ENCODE measurements at regions not wholly inside any gene's neighbourhood (a gene's known extent, or its start where the extent isn't known, plus 50 kb on each side); places are given as distances from the start of the nearest gene placed in this dataset.

- TF ChIP-seq CTCF (IDR thresholded peaks at IDR 0.05; ENCODE audit: borderline replicate concordance, extremely low read depth, low read length, poor library complexity, severe bottlenecking) (no peak), EZH2 (IDR thresholded peaks at IDR 0.05; ENCODE audit: borderline replicate concordance, low read depth, low read length, severe bottlenecking) (no peak)
Observed at GRCh38 chr5:68519143-68519542, 303.6 kb downstream of the PIK3R1 start.

Data from DND-41 (cell line).